Peyer's patch (tissue), 4 donors: ENCODE measurements at regions not wholly inside any gene's neighbourhood (a gene's known extent, or its start where the extent isn't known, plus 50 kb on each side); places are given as distances from the start of the nearest gene placed in this dataset.

Source experiments
- POLR2A ChIP-seq, 2 donors: fragments of 450-650 bp; IDR thresholded peaks; one replicate each; pipeline ENCODE4 v1.5.1; 2017; ENCODE audit warnings: antibody characterized with exemption in 2 of 2, mild to moderate bottlenecking in 2 of 2, moderate library complexity in 2 of 2
- TF ChIP-seq, protein P1 (sequence below), 6 experiments: fragments of 450-650 bp in 4 of 6; fragments of 200-600 bp in 2 of 6; sonication (generic) in 1 of 6; IDR thresholded peaks; one replicate each; pipeline ENCODE4 v1.5.1; 2017 to 2019; ENCODE audit warnings: antibody characterized with exemption in 6 of 6, mild to moderate bottlenecking in 3 of 6, moderate library complexity in 1 of 6

DNA sequence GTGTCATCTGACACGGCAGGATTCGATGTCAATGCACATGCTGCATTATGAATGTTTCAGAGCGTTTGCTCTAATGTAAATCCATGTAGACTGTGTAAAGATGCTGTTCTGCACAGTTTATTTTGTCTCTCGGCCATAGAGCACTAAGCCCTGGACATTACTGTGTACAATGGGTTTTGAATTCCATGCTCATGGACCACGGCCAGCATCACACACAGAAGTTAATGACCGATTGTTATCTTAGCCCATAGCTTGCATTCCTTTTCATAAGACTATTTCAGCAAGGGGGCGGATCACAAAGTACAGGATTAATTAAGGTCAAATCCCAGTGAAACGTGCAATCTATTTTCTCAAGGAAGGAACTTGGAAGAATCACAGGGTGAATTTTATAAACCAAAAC is 286.1 kb upstream of the TENM3 start:
- TF ChIP-seq, protein P1, sequence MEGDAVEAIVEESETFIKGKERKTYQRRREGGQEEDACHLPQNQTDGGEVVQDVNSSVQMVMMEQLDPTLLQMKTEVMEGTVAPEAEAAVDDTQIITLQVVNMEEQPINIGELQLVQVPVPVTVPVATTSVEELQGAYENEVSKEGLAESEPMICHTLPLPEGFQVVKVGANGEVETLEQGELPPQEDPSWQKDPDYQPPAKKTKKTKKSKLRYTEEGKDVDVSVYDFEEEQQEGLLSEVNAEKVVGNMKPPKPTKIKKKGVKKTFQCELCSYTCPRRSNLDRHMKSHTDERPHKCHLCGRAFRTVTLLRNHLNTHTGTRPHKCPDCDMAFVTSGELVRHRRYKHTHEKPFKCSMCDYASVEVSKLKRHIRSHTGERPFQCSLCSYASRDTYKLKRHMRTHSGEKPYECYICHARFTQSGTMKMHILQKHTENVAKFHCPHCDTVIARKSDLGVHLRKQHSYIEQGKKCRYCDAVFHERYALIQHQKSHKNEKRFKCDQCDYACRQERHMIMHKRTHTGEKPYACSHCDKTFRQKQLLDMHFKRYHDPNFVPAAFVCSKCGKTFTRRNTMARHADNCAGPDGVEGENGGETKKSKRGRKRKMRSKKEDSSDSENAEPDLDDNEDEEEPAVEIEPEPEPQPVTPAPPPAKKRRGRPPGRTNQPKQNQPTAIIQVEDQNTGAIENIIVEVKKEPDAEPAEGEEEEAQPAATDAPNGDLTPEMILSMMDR (IDR thresholded peaks at IDR 0.05): no peak
- TF ChIP-seq POLR2A (IDR thresholded peaks at IDR 0.05): no peak
